GM12891 (cell line): ENCODE measurements at regions not wholly inside any gene's neighbourhood (a gene's known extent, or its start where the extent isn't known, plus 50 kb on each side); places are given as distances from the start of the nearest gene placed in this dataset.
"Not testable (repeated sequence)": the region's sequence is repeated elsewhere in the genome, so short reads cannot be mapped to it uniquely, and the experiment has no call there.

Source experiments
- PAX5 ChIP-seq: IDR thresholded peaks from 2 replicates; pipeline ENCODE4 v1.6.1; 2011; ENCODE audit warnings: low read length, moderate library complexity, mild to moderate bottlenecking; ENCODE audit not compliant: insufficient read depth, severe bottlenecking
- POLR2A ChIP-seq: IDR thresholded peaks from 2 replicates; pipeline ENCODE4 v1.6.1; 2011; ENCODE audit warnings: low read depth, low read length, control low read depth
- POLR2AphosphoS5 ChIP-seq: IDR thresholded peaks from 2 replicates; pipeline ENCODE4 v1.6.1; 2011; ENCODE audit warnings: low read depth, low read length, control low read depth
- TAF1 ChIP-seq: IDR thresholded peaks from 2 replicates; pipeline ENCODE4 v1.6.1; 2011; ENCODE audit warnings: low read depth, low read length, control low read depth

DNA sequence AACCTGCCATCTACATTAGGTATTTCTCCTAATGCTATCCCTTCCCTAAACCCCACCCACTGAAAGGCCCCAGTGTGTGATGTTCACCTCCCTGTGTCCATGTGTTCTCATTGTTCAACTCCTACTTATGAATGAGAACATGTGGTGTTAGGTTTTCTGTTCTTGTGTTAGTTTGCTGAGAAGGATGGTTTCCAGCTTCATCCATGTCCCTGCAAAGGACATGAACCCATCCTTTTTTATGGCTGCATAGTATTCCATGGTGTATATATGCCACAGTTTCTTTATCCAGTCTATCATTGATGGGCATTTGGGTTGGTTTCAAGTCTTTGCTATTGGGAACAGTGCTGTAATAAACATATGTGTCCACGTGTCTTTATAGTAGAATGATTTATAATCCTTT is 149.2 kb downstream of the PCDH7 start:
- not testable (repeated sequence) for TF ChIP-seq POLR2AphosphoS5, POLR2A, TAF1, PAX5
